A549 (cell line): ENCODE measurements at regions not wholly inside any gene's neighbourhood (a gene's known extent, or its start where the extent isn't known, plus 50 kb on each side); places are given as distances from the start of the nearest gene placed in this dataset.

ENCODE experiments used
- ATAC-seq, 2 experiments: fragments of 200-7000 bp in 1 of 2; fragments of >200 bp in 1 of 2; cut with Nextera tagmentation in 1 of 2; cut with Tn5 transposase in 1 of 2; 3 replicates each; pipeline versions ENCODE4 v1.8.0 to v1.9.1; 2018 to 2020; ENCODE audit warnings: mild to moderate bottlenecking in 1 of 2, moderate library complexity in 1 of 2
- CTCF ChIA-PET: fragments of 300-600 bp; sonication (Branson Sonifier 250); formaldehyde crosslinking; extraction: SDS; loops from one replicate; lab custom pipeline; 2021; ENCODE audit warnings: antibody characterized with exemption, inconsistent platforms; lab: Yijun Ruan, JAX
- POLR2A ChIA-PET: fragments of 350-600 bp; formaldehyde crosslinking; extraction: SDS; loops from one replicate; lab custom pipeline; 2021; ENCODE audit warnings: antibody characterized with exemption, inconsistent platforms; lab: Yijun Ruan, JAX
- DNase-seq, 2 experiments: peaks; one replicate each; pipeline versions ENCODE4 v3.0.0 to v3.0.0-alpha.2; 2011 to 2016; ENCODE audit warnings: low read depth in 1 of 2, low spot score in 1 of 2
- FAIRE-seq: peaks from 2 replicates; lab custom pipeline; 2011; peaks lifted over from hg19 to GRCh38; lab: Jason Lieb, UNC
- H3K27ac ChIP-seq, 2 experiments: fragments of >200 bp; sonication (Bioruptor Twin); formaldehyde crosslinking; 3 replicates each; pipeline ENCODE4 v1.5.1; 2016 to 2017
- H3K4me1 ChIP-seq: fragments of >200 bp; sonication (Bioruptor Twin); formaldehyde crosslinking; 3 replicates; pipeline ENCODE4 v1.6.1; 2016
- H3K4me2 ChIP-seq: fragments of >200 bp; sonication (Bioruptor Twin); formaldehyde crosslinking; 3 replicates; pipeline ENCODE4 v1.6.1; 2016
- H3K4me3 ChIP-seq: fragments of >200 bp; sonication (Bioruptor Twin); formaldehyde crosslinking; 3 replicates; pipeline ENCODE4 v1.5.1; 2016
- H3K9me3 ChIP-seq: fragments of >200 bp; sonication (Bioruptor Twin); formaldehyde crosslinking; 3 replicates; pipeline ENCODE4 v1.6.1; 2016
- CBX2 ChIP-seq: fragments of 200-600 bp; sonication (generic); IDR thresholded peaks from 2 replicates; pipeline ENCODE4 v1.6.1; 2016; ENCODE audit warnings: low read depth, mild to moderate bottlenecking, borderline replicate concordance
- CBX8 ChIP-seq: fragments of 200-600 bp; sonication (generic); IDR thresholded peaks from 2 replicates; pipeline ENCODE4 v1.6.1; 2016
- EHMT2 ChIP-seq: fragments of 200-600 bp; sonication (generic); IDR thresholded peaks from 2 replicates; pipeline ENCODE4 v1.6.1; 2016; ENCODE audit warnings: antibody characterized with exemption, low read depth, mild to moderate bottlenecking, moderate library complexity
- ESRRA ChIP-seq: fragments of 150-350 bp; IDR thresholded peaks from 2 replicates; pipeline ENCODE4 v1.6.1; 2014; ENCODE audit warnings: mild to moderate bottlenecking, low read length, borderline replicate concordance
- FOSB ChIP-seq: fragments of 250-450 bp; sonication (Bioruptor Pico); IDR thresholded peaks from 2 replicates; pipeline ENCODE4 v1.5.0; 2020; ENCODE audit warnings: mild to moderate bottlenecking, moderate library complexity
- FOSL2 ChIP-seq, 2 experiments: fragments of 450-650 bp in 1 of 2; fragments of >200 bp in 1 of 2; sonication (Bioruptor Twin) in 1 of 2; formaldehyde crosslinking; IDR thresholded peaks; 2 replicates each; pipeline versions ENCODE4 v1.5.0 to v1.6.1; 2016 to 2020; ENCODE audit warnings: mild to moderate bottlenecking in 1 of 2, moderate library complexity in 1 of 2
- FOXS1 ChIP-seq: fragments of 250-450 bp; sonication (Bioruptor Pico); IDR thresholded peaks from 2 replicates; pipeline ENCODE4 v1.5.0; 2020; ENCODE audit warnings: mild to moderate bottlenecking, moderate library complexity
- HOXB5 ChIP-seq: fragments of 250-450 bp; sonication (Bioruptor Pico); IDR thresholded peaks from 2 replicates; pipeline ENCODE4 v1.5.0; 2020; ENCODE audit warnings: mild to moderate bottlenecking, moderate library complexity
- JUNB ChIP-seq: fragments of >200 bp; sonication (Bioruptor Twin); formaldehyde crosslinking; IDR thresholded peaks from 2 replicates; pipeline ENCODE4 v1.6.1; 2016
- KDM1A ChIP-seq: fragments of 200-600 bp; sonication (generic); IDR thresholded peaks from 2 replicates; pipeline ENCODE4 v1.6.1; 2016; ENCODE audit warnings: low read depth, mild to moderate bottlenecking
- NFE2L2 ChIP-seq: fragments of 150-350 bp; conservative IDR thresholded peaks from 2 replicates; pipeline ENCODE4 v1.6.1; 2014; ENCODE audit warnings: low read length
- NR3C1 ChIP-seq: fragments of >200 bp; sonication (Bioruptor Twin); formaldehyde crosslinking; IDR thresholded peaks from 3 replicates; pipeline ENCODE4 v1.6.1; 2017
- POLR2AphosphoS2 ChIP-seq: conservative IDR thresholded peaks from 2 replicates; pipeline ENCODE4 v1.6.1; 2012; ENCODE audit warnings: low read length, improper control_type of control experiment, inconsistent platforms
- RARB ChIP-seq: fragments of 250-450 bp; sonication (Bioruptor Pico); IDR thresholded peaks from 2 replicates; pipeline ENCODE4 v1.8.0; 2021; ENCODE audit warnings: mild to moderate bottlenecking, moderate library complexity
- SMC3 ChIP-seq: fragments of >200 bp; sonication (Bioruptor Twin); formaldehyde crosslinking; IDR thresholded peaks from 3 replicates; pipeline ENCODE4 v1.6.1; 2018; ENCODE audit warnings: inconsistent platforms
- TP53 ChIP-seq: fragments of 250-450 bp; sonication (Bioruptor Pico); IDR thresholded peaks from 2 replicates; pipeline ENCODE4 v1.5.0; 2021; ENCODE audit warnings: mild to moderate bottlenecking, moderate library complexity
- ZC3H11A ChIP-seq: fragments of 450-650 bp; IDR thresholded peaks from 2 replicates; pipeline ENCODE4 v1.6.1; 2014; ENCODE audit warnings: antibody characterized with exemption, mild to moderate bottlenecking
- WGBS: methylation state at CpG from one replicate; pipeline ENCODE4 v1.1.6; 2017; ENCODE audit errors: missing lambda C conversion rate; 5-methylcytosine and 5-hydroxymethylcytosine counted together
- TF ChIP-seq, protein P1 (sequence below): fragments of 150-350 bp; IDR thresholded peaks from 2 replicates; pipeline ENCODE4 v1.6.1; 2014; ENCODE audit warnings: low read depth, mild to moderate bottlenecking, low read length
- TF ChIP-seq, protein P2 (sequence below): IDR thresholded peaks from 2 replicates; pipeline ENCODE4 v1.6.1; 2012
- TF ChIP-seq, protein P3 (sequence below): fragments of 250-450 bp; sonication (Bioruptor Pico); IDR thresholded peaks from 2 replicates; pipeline ENCODE4 v1.5.0; 2020; ENCODE audit warnings: low read depth, mild to moderate bottlenecking, moderate library complexity
- TF ChIP-seq, protein P4 (sequence below): IDR thresholded peaks from 2 replicates; pipeline ENCODE4 v1.6.1; 2012; ENCODE audit warnings: low read depth, borderline replicate concordance
- TF ChIP-seq, protein P5 (sequence below): fragments of 450-650 bp; IDR thresholded peaks from 2 replicates; pipeline ENCODE4 v1.6.1; 2014; ENCODE audit warnings: antibody characterized with exemption

DNA sequence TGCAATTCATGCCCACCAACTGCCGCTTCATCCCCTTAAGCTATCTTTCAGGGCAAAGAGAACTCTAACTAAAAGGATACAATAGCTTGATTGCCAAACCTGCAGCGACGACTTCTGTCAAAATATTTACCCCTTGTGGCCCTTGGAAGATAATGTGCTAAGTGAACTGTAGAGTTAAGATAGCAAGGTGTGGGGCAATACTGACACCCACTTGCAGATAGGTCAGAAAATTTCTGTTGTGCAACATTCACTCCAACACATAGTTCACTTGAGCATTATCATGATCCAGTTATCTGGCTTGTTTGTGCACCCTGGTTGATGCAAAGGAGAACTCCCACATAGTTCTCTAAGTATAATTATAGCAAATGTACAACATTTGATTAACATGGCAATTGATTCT lies 55.6 kb downstream of the RHOXF2B start:
- ATAC-seq (no peak), DNase-seq (no peak), FAIRE-seq (no peak)
- Histone ChIP-seq H3K27ac (no peak overlapping the region), H3K4me2 (no peak overlapping the region), H3K9me3 (no peaks in the 10 kb centered on the region), H3K4me3 (no peak overlapping the region), H3K4me1 (no peaks in the 10 kb centered on the region)
- no peak for TF ChIP-seq NR3C1
- no peak for TF ChIP-seq ZC3H11A
- no peak for TF ChIP-seq JUNB
- no peak for TF ChIP-seq NFE2L2
- no peak for TF ChIP-seq TP53 (CRISPR knock-in tag)
- TF ChIP-seq, protein P1, sequence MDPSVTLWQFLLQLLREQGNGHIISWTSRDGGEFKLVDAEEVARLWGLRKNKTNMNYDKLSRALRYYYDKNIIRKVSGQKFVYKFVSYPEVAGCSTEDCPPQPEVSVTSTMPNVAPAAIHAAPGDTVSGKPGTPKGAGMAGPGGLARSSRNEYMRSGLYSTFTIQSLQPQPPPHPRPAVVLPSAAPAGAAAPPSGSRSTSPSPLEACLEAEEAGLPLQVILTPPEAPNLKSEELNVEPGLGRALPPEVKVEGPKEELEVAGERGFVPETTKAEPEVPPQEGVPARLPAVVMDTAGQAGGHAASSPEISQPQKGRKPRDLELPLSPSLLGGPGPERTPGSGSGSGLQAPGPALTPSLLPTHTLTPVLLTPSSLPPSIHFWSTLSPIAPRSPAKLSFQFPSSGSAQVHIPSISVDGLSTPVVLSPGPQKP = no peak
- TF ChIP-seq CBX2 = no peak
- TF ChIP-seq, protein P2, sequence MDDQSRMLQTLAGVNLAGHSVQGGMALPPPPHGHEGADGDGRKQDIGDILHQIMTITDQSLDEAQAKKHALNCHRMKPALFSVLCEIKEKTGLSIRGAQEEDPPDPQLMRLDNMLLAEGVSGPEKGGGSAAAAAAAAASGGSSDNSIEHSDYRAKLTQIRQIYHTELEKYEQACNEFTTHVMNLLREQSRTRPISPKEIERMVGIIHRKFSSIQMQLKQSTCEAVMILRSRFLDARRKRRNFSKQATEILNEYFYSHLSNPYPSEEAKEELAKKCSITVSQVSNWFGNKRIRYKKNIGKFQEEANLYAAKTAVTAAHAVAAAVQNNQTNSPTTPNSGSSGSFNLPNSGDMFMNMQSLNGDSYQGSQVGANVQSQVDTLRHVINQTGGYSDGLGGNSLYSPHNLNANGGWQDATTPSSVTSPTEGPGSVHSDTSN = no peak
- TF ChIP-seq FOXS1 = no peak
- TF ChIP-seq EHMT2 = no peak
- no peak for TF ChIP-seq CBX8
- TF ChIP-seq POLR2AphosphoS2 = no peak
- POLR2A ChIA-PET = no interaction called here
- 50% methylated on average over 3 of the region's 3 CpGs for WGBS
- CTCF ChIA-PET = no interaction called here

DNA sequence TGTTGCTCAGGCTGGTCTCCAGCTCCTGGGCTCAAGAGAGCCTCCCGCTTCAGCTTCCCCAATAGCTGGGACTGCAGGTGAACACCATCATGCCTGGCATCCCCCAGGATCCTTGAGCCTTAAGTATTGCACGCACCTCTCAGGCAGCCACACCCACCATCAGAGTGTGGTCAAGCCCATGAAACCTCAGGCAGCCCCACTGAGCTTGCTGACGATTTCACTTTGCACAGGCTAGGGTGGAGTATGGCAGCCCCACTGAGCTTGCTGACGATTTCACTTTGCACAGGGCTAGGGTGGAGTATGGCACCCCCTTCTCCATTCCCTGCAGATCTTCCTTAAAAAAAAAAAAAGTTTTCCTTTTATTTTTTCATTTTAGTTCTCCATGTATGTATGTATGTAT lies 57.2 kb downstream of the RHOXF2B start:
- Histone ChIP-seq H3K27ac (no peak overlapping the region), H3K4me1 (peaks cover 7% of the 10 kb centered on the region; the same call in 1 of the 3 replicates), H3K4me2 (no peak overlapping the region), H3K4me3 (no peak overlapping the region), H3K9me3 (no peaks in the 10 kb centered on the region)
- TF ChIP-seq, protein P3, sequence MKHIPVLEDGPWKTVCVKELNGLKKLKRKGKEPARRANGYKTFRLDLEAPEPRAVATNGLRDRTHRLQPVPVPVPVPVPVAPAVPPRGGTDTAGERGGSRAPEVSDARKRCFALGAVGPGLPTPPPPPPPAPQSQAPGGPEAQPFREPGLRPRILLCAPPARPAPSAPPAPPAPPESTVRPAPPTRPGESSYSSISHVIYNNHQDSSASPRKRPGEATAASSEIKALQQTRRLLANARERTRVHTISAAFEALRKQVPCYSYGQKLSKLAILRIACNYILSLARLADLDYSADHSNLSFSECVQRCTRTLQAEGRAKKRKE = no peak
- TF ChIP-seq HOXB5 (CRISPR knock-in tag) (no peak), KDM1A (no peak), EHMT2 (no peak), SMC3 (no peak), CBX2 (no peak), FOSB (CRISPR knock-in tag) (no peak), FOSL2 (IDR thresholded peaks at IDR 0.05) (no peak), FOSL2 (CRISPR knock-in tag; IDR thresholded peaks at IDR 0.05) (no peak), JUNB (no peak), ESRRA (no peak), RARB (CRISPR knock-in tag) (no peak)
- TF ChIP-seq, protein P4, sequence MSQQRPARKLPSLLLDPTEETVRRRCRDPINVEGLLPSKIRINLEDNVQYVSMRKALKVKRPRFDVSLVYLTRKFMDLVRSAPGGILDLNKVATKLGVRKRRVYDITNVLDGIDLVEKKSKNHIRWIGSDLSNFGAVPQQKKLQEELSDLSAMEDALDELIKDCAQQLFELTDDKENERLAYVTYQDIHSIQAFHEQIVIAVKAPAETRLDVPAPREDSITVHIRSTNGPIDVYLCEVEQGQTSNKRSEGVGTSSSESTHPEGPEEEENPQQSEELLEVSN = no peak
- TF ChIP-seq, protein P2 = no peak
- TF ChIP-seq, protein P5, sequence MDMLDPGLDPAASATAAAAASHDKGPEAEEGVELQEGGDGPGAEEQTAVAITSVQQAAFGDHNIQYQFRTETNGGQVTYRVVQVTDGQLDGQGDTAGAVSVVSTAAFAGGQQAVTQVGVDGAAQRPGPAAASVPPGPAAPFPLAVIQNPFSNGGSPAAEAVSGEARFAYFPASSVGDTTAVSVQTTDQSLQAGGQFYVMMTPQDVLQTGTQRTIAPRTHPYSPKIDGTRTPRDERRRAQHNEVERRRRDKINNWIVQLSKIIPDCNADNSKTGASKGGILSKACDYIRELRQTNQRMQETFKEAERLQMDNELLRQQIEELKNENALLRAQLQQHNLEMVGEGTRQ = no peak
- FAIRE-seq = no peak
- ATAC-seq = no peak
- CTCF ChIA-PET = interaction anchor here (1.2 kb wide), 1 partner anchor 20 kb away, joined by 3 read pairs; no protein-coding TSS in a partner anchor
- POLR2A ChIA-PET = no interaction called here
- DNase-seq = no peak
- 38% methylated on average over 3 of the region's 4 CpGs for WGBS
